GM12801 (cell line): ENCODE measurements at regions not wholly inside any gene's neighbourhood (a gene's known extent, or its start where the extent isn't known, plus 50 kb on each side); places are given as distances from the start of the nearest gene placed in this dataset.

Experiments used
- TF ChIP-seq, protein P1 (sequence below): IDR thresholded peaks from one replicate; pipeline ENCODE4 v1.5.1; 2011; ENCODE audit warnings: control low read depth; ENCODE audit not compliant: insufficient read length; ENCODE audit errors: extremely low read depth

DNA sequence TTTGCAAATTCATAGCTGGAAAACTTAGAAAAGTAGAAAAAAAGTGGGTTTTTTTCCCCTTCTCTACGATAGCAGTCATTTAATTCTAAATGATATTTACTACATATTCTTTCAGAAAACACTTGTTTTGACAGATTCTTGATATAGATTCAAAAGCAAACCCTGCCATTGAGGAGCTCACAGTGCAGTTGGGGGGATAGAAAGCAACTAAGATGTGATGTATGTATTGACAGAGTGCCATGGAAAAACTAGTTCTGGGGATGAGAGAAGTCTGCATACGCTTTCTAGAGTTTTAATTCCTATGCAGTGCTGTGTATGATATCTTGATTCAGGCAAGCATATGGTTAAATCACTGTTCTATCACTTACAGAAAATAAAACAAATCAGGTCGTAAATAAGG is 436.6 kb upstream of the GHITM start:
- TF ChIP-seq, protein P1, sequence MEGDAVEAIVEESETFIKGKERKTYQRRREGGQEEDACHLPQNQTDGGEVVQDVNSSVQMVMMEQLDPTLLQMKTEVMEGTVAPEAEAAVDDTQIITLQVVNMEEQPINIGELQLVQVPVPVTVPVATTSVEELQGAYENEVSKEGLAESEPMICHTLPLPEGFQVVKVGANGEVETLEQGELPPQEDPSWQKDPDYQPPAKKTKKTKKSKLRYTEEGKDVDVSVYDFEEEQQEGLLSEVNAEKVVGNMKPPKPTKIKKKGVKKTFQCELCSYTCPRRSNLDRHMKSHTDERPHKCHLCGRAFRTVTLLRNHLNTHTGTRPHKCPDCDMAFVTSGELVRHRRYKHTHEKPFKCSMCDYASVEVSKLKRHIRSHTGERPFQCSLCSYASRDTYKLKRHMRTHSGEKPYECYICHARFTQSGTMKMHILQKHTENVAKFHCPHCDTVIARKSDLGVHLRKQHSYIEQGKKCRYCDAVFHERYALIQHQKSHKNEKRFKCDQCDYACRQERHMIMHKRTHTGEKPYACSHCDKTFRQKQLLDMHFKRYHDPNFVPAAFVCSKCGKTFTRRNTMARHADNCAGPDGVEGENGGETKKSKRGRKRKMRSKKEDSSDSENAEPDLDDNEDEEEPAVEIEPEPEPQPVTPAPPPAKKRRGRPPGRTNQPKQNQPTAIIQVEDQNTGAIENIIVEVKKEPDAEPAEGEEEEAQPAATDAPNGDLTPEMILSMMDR, result no peak

DNA sequence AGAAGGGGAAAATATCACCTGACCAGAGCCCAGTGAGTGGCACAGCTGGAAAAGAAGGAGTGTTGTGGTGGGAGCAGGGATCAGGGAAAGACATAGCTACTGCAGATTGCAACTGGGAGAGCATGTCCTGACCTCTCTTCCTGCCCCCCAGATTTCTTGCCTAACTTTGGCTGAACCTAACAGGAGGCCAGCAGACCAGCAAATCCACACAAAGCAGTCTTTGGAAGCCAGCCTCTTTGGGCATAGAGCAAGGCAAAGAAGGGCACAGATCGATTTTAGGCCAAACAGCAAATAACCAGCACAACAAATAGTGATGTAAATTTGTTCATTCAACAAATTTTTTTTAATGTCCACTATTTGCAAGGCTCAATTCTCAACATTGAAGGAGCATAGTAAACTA is 433.2 kb upstream of the GHITM start:
- TF ChIP-seq, protein P1, result no peak

GRCh38 chr10:83706952-83707582 is 432.2 kb upstream of the GHITM start:
- TF ChIP-seq, protein P1, result no peak

- TF ChIP-seq, protein P1, result no peak
These were observed 425.9 kb upstream of the GHITM start for GRCh38 chr10:83713423-83713822.

GRCh38 chr10:83723080-83723479 is 416.2 kb upstream of the GHITM start:
- TF ChIP-seq, protein P1, result no peak

DNA sequence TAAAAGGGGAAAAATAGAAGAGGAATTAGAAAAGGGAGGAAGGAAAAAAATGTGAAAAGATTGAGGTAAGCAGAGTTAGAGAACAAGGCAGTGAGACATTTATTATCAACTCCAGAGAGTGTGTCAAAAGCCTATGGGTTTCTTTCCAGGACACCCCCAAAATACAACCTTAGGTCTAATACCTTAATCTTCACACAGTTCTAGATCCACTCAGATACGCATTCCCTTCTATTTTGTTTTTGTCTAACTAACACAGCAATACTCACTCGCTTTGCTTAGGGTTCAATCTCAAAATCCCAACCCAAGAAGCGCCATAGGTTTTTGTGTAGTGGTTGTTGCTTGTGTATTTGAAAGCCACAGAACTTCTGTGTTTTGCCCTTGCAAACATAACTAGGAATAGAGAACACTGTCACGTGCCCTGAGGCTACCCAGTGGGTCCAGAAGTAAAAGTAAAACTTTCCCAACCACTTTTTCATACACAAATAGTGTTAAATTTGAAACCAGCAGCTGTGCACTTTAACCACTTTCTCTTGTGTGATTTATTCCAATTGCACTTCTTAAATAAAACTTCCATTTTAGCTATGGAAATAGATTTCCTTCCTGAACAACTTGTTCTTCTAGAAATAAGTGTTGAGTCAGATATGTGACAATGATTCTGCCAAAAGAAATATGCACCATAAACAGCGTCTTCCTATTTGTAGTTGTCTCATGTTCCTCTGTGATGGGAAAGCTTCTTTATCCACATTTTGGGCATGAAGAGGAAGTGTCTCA is 414.7 kb upstream of the GHITM start:
- TF ChIP-seq, protein P1, result no peak

DNA sequence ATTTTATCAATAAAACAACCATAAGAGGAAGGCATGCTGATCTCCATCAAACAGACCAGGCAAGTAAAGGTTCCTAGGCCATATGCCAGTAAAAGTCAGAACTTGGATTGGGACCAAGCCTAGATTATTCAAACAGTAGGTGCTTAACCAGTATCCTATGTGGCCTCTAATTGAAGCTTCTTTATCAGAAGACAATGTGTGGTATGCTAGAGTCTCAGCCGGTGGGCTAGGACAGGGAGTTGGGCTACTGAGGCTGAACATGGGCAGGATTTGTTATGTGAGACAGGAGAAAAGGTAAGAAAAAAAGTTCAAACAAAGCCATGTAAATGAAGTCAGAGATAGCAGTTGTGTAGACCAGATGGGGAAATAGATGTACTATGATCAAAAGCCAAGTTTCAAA is 413.7 kb upstream of the GHITM start:
- TF ChIP-seq, protein P1, result no peak
